ENCODE measurements at regions not wholly inside any gene's neighbourhood (a gene's known extent, or its start where the extent isn't known, plus 50 kb on each side); places are given as distances from the start of the nearest gene placed in this dataset.

GRCh38 chr17:79424471-79425185, 186.2 kb downstream of the RBFOX3 start:
- TF ChIP-seq EZH2 (IDR thresholded peaks at IDR 0.05; ENCODE audit: low read length), result no peak
- TF ChIP-seq, protein P1, sequence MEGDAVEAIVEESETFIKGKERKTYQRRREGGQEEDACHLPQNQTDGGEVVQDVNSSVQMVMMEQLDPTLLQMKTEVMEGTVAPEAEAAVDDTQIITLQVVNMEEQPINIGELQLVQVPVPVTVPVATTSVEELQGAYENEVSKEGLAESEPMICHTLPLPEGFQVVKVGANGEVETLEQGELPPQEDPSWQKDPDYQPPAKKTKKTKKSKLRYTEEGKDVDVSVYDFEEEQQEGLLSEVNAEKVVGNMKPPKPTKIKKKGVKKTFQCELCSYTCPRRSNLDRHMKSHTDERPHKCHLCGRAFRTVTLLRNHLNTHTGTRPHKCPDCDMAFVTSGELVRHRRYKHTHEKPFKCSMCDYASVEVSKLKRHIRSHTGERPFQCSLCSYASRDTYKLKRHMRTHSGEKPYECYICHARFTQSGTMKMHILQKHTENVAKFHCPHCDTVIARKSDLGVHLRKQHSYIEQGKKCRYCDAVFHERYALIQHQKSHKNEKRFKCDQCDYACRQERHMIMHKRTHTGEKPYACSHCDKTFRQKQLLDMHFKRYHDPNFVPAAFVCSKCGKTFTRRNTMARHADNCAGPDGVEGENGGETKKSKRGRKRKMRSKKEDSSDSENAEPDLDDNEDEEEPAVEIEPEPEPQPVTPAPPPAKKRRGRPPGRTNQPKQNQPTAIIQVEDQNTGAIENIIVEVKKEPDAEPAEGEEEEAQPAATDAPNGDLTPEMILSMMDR (optimal IDR thresholded peaks at IDR 0.05 in 1 of 3, IDR thresholded peaks at IDR 0.05 in 1 of 3, conservative IDR thresholded peaks at IDR 0.05 in 1 of 3; ENCODE audit: extremely low read depth in 1 of 3, insufficient read depth in 2 of 3, low read length in 3 of 3), result no peak
- H3K36me3 ChIP-seq (ENCODE audit: control insufficient read depth in 2 of 2, extremely low read depth in 1 of 2, insufficient read depth in 2 of 2, low read length in 2 of 2), result no peaks in the 10 kb centered on the region
- H3K27me3 ChIP-seq (ENCODE audit: control insufficient read depth, extremely low read depth, insufficient read depth, low read length), result no peaks in the 10 kb centered on the region
- no peaks in the 10 kb centered on the region for H3K9me3 ChIP-seq (ENCODE audit: control insufficient read depth, low read depth, low read length)
- no peak overlapping the region for H3K27ac ChIP-seq (ENCODE audit: control insufficient read depth, insufficient read depth, low read length)
- dilution Hi-C loops (cut with MboI; ENCODE audit: extremely low pct_ligation_motif_present, low sequenced_read_pairs), result no loop called here
- no peak overlapping the region for H3K4me2 ChIP-seq (ENCODE audit: control insufficient read depth, extremely low read depth, insufficient read depth, low read depth, low read length)
- H3K9me1 ChIP-seq (ENCODE audit: control insufficient read depth, extremely low read depth, insufficient read depth, low read length), result no peaks in the 10 kb centered on the region
- H3K4me3 ChIP-seq (ENCODE audit: control insufficient read depth in 2 of 3, extremely low read depth in 1 of 3, insufficient read depth in 2 of 3, low read depth in 1 of 3, low read length in 3 of 3), result no peak overlapping the region
- H4K20me1 ChIP-seq (ENCODE audit: control insufficient read depth, extremely low read depth, insufficient read depth, low read length), result no peaks in the 10 kb centered on the region
- no peaks in the 10 kb centered on the region for H3K4me1 ChIP-seq (ENCODE audit: control insufficient read depth, extremely low read depth, insufficient read depth, low read length)
- no peak overlapping the region for H2AFZ ChIP-seq (ENCODE audit: control insufficient read depth, low read length)
- FAIRE-seq, result no peak
- H3K9ac ChIP-seq (ENCODE audit: control insufficient read depth, extremely low read depth, insufficient read depth, low read length), result no peak overlapping the region
- H3K79me2 ChIP-seq (ENCODE audit: control insufficient read depth, insufficient read depth, low read length), result no peaks in the 10 kb centered on the region
- DNase-seq (ENCODE audit: low read depth, low spot score), result no peak

DNA sequence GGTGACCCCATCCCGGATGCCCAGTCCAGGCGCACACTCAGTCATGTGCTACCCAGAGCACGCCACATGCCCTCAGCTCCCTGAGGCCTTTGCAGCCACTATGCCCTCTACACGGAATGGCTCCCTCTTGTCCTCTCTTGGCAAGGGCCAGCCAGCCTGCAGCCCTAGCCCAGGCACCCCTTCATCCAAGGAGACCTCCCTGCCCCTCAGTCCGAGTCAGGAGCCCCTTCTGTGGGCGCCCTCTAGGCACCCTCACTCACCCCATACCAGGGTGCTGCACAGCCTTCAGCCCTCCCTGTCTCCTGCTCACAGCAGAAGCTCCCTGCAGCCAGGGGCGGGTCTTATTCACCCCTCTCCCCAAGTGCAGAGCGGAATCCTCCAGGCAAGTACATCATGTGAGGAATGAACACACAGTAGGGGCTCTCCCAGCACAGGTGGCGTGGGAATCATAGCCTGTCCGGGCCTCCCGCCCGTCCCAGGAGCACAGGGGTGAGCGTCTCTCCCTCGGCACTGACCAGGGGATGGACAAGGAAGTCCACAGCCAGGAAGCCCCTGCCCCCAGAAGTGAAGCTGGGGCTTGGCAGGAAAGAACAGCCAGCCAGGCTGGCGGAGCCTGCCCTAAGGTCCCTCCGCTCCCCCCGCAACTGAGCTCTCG, 186.9 kb downstream of the RBFOX3 start:
- Histone ChIP-seq H3K4me1 (ENCODE audit: control insufficient read depth, extremely low read depth, insufficient read depth, low read length) (no peaks in the 10 kb centered on the region), H2AFZ (ENCODE audit: control insufficient read depth, low read length) (no peak overlapping the region), H3K27me3 (ENCODE audit: control insufficient read depth, extremely low read depth, insufficient read depth, low read length) (no peaks in the 10 kb centered on the region), H3K27ac (ENCODE audit: control insufficient read depth, insufficient read depth, low read length) (no peak overlapping the region), H3K9ac (ENCODE audit: control insufficient read depth, extremely low read depth, insufficient read depth, low read length) (no peak overlapping the region), H3K36me3 (ENCODE audit: control insufficient read depth in 2 of 2, extremely low read depth in 1 of 2, insufficient read depth in 2 of 2, low read length in 2 of 2) (no peaks in the 10 kb centered on the region), H3K79me2 (ENCODE audit: control insufficient read depth, insufficient read depth, low read length) (no peaks in the 10 kb centered on the region), H4K20me1 (ENCODE audit: control insufficient read depth, extremely low read depth, insufficient read depth, low read length) (no peaks in the 10 kb centered on the region), H3K9me3 (ENCODE audit: control insufficient read depth, low read depth, low read length) (no peaks in the 10 kb centered on the region), H3K9me1 (ENCODE audit: control insufficient read depth, extremely low read depth, insufficient read depth, low read length) (no peaks in the 10 kb centered on the region), H3K4me2 (ENCODE audit: control insufficient read depth, extremely low read depth, insufficient read depth, low read depth, low read length) (no peak overlapping the region), H3K4me3 (ENCODE audit: control insufficient read depth in 2 of 3, extremely low read depth in 1 of 3, insufficient read depth in 2 of 3, low read depth in 1 of 3, low read length in 3 of 3) (no peak overlapping the region)
- dilution Hi-C loops (cut with MboI; ENCODE audit: extremely low pct_ligation_motif_present, low sequenced_read_pairs), result no loop called here
- FAIRE-seq (no peak), DNase-seq (ENCODE audit: low read depth, low spot score) (no peak)
- no peak for TF ChIP-seq EZH2 (IDR thresholded peaks at IDR 0.05; ENCODE audit: low read length)

All from keratinocyte (primary cell).